PC-9 (cell line): ENCODE measurements at regions not wholly inside any gene's neighbourhood (a gene's known extent, or its start where the extent isn't known, plus 50 kb on each side); places are given as distances from the start of the nearest gene placed in this dataset.

Experiments
- EZH2 ChIP-seq: fragments of 200-600 bp; sonication (generic); IDR thresholded peaks from 2 replicates; pipeline ENCODE4 v1.8.0; 2017; ENCODE audit warnings: antibody characterized with exemption, low read depth
- TF ChIP-seq, protein P1 (sequence below): fragments of 200-600 bp; sonication (generic); conservative IDR thresholded peaks from 2 replicates; pipeline ENCODE4 v1.6.1; 2017; ENCODE audit warnings: mixed run types, antibody characterized with exemption, mild to moderate bottlenecking, moderate library complexity

DNA sequence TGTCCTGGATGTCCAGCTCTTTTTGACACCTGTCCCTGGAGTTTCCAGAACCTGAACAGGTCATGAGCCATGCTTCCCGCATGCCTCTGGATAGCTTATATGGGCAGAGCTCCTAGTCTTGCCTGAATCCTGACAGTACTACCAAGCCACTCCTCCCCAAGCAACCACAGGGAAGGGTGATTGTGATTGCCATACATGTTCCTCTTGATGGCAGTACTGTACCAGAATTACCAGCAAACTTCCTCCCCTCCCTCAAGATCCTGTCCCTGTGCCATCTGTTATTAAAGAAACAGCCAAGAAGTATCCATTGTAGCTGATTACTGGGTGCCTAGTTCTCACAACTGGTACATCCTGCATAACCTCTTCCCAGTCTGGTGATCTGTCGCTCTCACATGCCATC lies 264.3 kb upstream of the AGTR2 start:
- TF ChIP-seq, protein P1, sequence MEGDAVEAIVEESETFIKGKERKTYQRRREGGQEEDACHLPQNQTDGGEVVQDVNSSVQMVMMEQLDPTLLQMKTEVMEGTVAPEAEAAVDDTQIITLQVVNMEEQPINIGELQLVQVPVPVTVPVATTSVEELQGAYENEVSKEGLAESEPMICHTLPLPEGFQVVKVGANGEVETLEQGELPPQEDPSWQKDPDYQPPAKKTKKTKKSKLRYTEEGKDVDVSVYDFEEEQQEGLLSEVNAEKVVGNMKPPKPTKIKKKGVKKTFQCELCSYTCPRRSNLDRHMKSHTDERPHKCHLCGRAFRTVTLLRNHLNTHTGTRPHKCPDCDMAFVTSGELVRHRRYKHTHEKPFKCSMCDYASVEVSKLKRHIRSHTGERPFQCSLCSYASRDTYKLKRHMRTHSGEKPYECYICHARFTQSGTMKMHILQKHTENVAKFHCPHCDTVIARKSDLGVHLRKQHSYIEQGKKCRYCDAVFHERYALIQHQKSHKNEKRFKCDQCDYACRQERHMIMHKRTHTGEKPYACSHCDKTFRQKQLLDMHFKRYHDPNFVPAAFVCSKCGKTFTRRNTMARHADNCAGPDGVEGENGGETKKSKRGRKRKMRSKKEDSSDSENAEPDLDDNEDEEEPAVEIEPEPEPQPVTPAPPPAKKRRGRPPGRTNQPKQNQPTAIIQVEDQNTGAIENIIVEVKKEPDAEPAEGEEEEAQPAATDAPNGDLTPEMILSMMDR, result no peak
- TF ChIP-seq EZH2, result no peak
